ENCODE measurements at regions not wholly inside any gene's neighbourhood (a gene's known extent, or its start where the extent isn't known, plus 50 kb on each side); places are given as distances from the start of the nearest gene placed in this dataset.
"Not testable (repeated sequence)": the region's sequence is repeated elsewhere in the genome, so short reads cannot be mapped to it uniquely, and the experiment has no call there.

GRCh38 chr7:82572195-82572880 lies 128.8 kb upstream of the CACNA2D1 start:
- Histone ChIP-seq H3K27me3 (replicated peaks) (no peaks in the 10 kb centered on the region), H3K27ac (no peak overlapping the region), H3K36me3 (replicated peaks) (no peaks in the 10 kb centered on the region), H3K4me3 (ENCODE audit: low read depth, low read length) (no peak overlapping the region)
- TF ChIP-seq CTCF (IDR thresholded peaks at IDR 0.05; ENCODE audit: low read depth, low read length, missing control alignments): peak; percentile 94
- in situ Hi-C loops (cut with HindIII; ENCODE audit: low pct_ligation_motif_present, low sequenced_read_pairs): no loop called here
- peak; percentile 84 for DNase-seq

GRCh38 chr7:82571047-82571446 lies 127.5 kb upstream of the CACNA2D1 start:
- H3K4me3 ChIP-seq (ENCODE audit: low read depth, low read length); H3K27ac ChIP-seq; H3K36me3 ChIP-seq (replicated peaks); DNase-seq; in situ Hi-C loops (cut with HindIII; ENCODE audit: low pct_ligation_motif_present, low sequenced_read_pairs); H3K27me3 ChIP-seq (replicated peaks): not testable (repeated sequence)

GRCh38 chr7:82567841-82568240 lies 124.3 kb upstream of the CACNA2D1 start:
- H3K27me3 ChIP-seq (replicated peaks): no peaks in the 10 kb centered on the region
- in situ Hi-C loops (cut with HindIII; ENCODE audit: low pct_ligation_motif_present, low sequenced_read_pairs): no loop called here
- H3K27ac ChIP-seq: no peak overlapping the region
- no peak for TF ChIP-seq CTCF (IDR thresholded peaks at IDR 0.05; ENCODE audit: low read depth, low read length, missing control alignments)
- H3K36me3 ChIP-seq (replicated peaks): no peaks in the 10 kb centered on the region
- H3K4me3 ChIP-seq (ENCODE audit: low read depth, low read length): no peak overlapping the region
- DNase-seq: no peak

- Histone ChIP-seq H3K36me3 (replicated peaks) (no peaks in the 10 kb centered on the region), H3K4me3 (ENCODE audit: low read depth, low read length) (no peak overlapping the region), H3K27ac (no peak overlapping the region), H3K27me3 (replicated peaks) (no peaks in the 10 kb centered on the region)
- TF ChIP-seq CTCF (IDR thresholded peaks at IDR 0.05; ENCODE audit: low read depth, low read length, missing control alignments): no peak
- no peak for DNase-seq
- in situ Hi-C loops (cut with HindIII; ENCODE audit: low pct_ligation_motif_present, low sequenced_read_pairs): no loop called here
Measured at GRCh38 chr7:82567356-82567755, 123.8 kb upstream of the CACNA2D1 start.

GRCh38 chr7:82566752-82567151 lies 123.2 kb upstream of the CACNA2D1 start:
- Histone ChIP-seq H3K36me3 (replicated peaks) (no peaks in the 10 kb centered on the region), H3K4me3 (ENCODE audit: low read depth, low read length) (no peak overlapping the region), H3K27ac (no peak overlapping the region), H3K27me3 (replicated peaks) (no peaks in the 10 kb centered on the region)
- DNase-seq: no peak
- TF ChIP-seq CTCF (IDR thresholded peaks at IDR 0.05; ENCODE audit: low read depth, low read length, missing control alignments): no peak
- in situ Hi-C loops (cut with HindIII; ENCODE audit: low pct_ligation_motif_present, low sequenced_read_pairs): no loop called here

- Histone ChIP-seq H3K27ac (peak overlapping the region; percentile 78), H3K36me3 (replicated peaks) (no peaks in the 10 kb centered on the region), H3K4me3 (ENCODE audit: low read depth, low read length) (no peak overlapping the region), H3K27me3 (replicated peaks) (no peaks in the 10 kb centered on the region)
- peak; percentile 82 for DNase-seq
- no peak for TF ChIP-seq CTCF (IDR thresholded peaks at IDR 0.05; ENCODE audit: low read depth, low read length, missing control alignments)
- in situ Hi-C loops (cut with HindIII; ENCODE audit: low pct_ligation_motif_present, low sequenced_read_pairs): no loop called here
Measured at GRCh38 chr7:82562716-82563404, 119.3 kb upstream of the CACNA2D1 start.

Measured in brain microvascular endothelial cell (primary cell).